GM06990 (cell line): ENCODE measurements at regions not wholly inside any gene's neighbourhood (a gene's known extent, or its start where the extent isn't known, plus 50 kb on each side); places are given as distances from the start of the nearest gene placed in this dataset.

Source experiments
- DNase-seq: peaks from one replicate; pipeline ENCODE4 v3.0.0-alpha.2; 2011; ENCODE audit not compliant: insufficient read length; ENCODE audit errors: extremely low read depth
- H3K27me3 ChIP-seq: replicated peaks from 2 replicates; pipeline ENCODE4 v1.6.0; 2011; ENCODE audit warnings: low read length; ENCODE audit not compliant: control insufficient read depth, insufficient read depth
- H3K36me3 ChIP-seq: 2 replicates; pipeline ENCODE4 v1.5.1; 2011; ENCODE audit warnings: low read length; ENCODE audit not compliant: control insufficient read depth, insufficient read depth
- H3K4me3 ChIP-seq: replicated peaks from 2 replicates; pipeline ENCODE4 v1.5.1; 2011; ENCODE audit warnings: low read depth, mild to moderate bottlenecking, control low read depth, low read length
- CTCF ChIP-seq: IDR thresholded peaks from 2 replicates; pipeline ENCODE4 v1.5.1; 2011; ENCODE audit warnings: low read length, control low read depth, mild to moderate bottlenecking, inconsistent platforms; ENCODE audit not compliant: insufficient read depth, poor library complexity, severe bottlenecking

- DNase-seq: no peak
- H3K4me3 ChIP-seq: no peak overlapping the region
- TF ChIP-seq CTCF: no peak
Measured at GRCh38 chr6:97917369-97917768, 634.4 kb upstream of the MMS22L start.

GRCh38 chr6:97919046-97919445 is 636.0 kb upstream of the MMS22L start:
- Histone ChIP-seq H3K27me3 (no peaks in the 10 kb centered on the region), H3K36me3 (no peaks in the 10 kb centered on the region), H3K4me3 (no peak overlapping the region)
- no peak for DNase-seq
- no peak for TF ChIP-seq CTCF

More at GRCh38 chr6:97917369-97917768, 634.4 kb upstream of the MMS22L start:
- Histone ChIP-seq H3K27me3 (no peaks in the 10 kb centered on the region), H3K36me3 (no peaks in the 10 kb centered on the region)

DNA sequence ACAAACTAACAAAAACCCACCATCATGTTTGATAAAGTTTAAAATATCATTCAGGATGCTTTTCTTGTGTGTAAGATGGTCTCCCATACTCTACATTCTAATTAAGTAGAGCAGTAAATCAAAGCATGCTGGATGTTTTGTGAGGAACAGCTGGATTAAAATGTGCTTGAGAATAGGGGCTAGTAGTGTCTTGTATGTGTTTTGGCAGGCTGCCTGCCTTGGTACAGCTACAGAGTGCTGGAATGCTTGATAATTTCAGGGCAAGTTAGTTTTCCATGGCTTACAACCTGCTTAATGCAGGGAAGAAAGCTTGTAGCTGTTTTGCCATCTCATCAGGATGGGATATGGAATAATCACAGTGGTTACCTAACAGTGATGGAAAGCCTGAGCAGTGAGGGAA is 636.6 kb upstream of the MMS22L start:
- TF ChIP-seq CTCF: no peak
- no peak for DNase-seq
- H3K4me3 ChIP-seq: no peak overlapping the region
- H3K27me3 ChIP-seq: no peaks in the 10 kb centered on the region
- H3K36me3 ChIP-seq: no peaks in the 10 kb centered on the region

DNA sequence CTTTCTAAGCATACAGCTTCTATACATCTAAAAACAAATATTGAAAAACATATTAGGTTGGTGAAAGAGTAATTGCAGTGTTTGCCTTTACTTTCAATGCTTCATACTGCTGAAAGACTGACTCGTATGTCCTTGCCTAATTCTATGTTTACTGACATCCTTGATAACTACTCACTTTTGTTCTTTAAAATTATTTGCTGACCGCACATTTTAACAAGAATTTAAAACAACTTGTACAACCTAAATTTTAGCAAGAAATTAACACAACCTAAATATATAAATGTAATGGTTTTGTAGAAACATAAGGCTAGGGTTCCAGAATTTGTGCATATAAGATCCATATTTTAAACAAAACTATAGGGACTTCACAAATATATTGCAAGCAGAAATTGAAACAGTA is 640.2 kb upstream of the MMS22L start:
- Histone ChIP-seq H3K36me3 (no peaks in the 10 kb centered on the region), H3K27me3 (no peaks in the 10 kb centered on the region), H3K4me3 (no peak overlapping the region)
- no peak for DNase-seq
- TF ChIP-seq CTCF: no peak

GRCh38 chr6:97925504-97925903 is 642.5 kb upstream of the MMS22L start:
- no peak for TF ChIP-seq CTCF
- no peaks in the 10 kb centered on the region for H3K27me3 ChIP-seq
- DNase-seq: no peak

GRCh38 chr6:97939440-97940168 is 656.6 kb upstream of the MMS22L start:
- no peak for DNase-seq
- TF ChIP-seq CTCF: no peak

More at GRCh38 chr6:97925504-97925903, 642.5 kb upstream of the MMS22L start:
- Histone ChIP-seq H3K36me3 (no peaks in the 10 kb centered on the region), H3K4me3 (no peak overlapping the region)

More at GRCh38 chr6:97939440-97940168, 656.6 kb upstream of the MMS22L start:
- H3K36me3 ChIP-seq: no peaks in the 10 kb centered on the region
- H3K27me3 ChIP-seq: no peaks in the 10 kb centered on the region
- no peak overlapping the region for H3K4me3 ChIP-seq
